ENCODE measurements at regions not wholly inside any gene's neighbourhood (a gene's known extent, or its start where the extent isn't known, plus 50 kb on each side); places are given as distances from the start of the nearest gene placed in this dataset.

DNA sequence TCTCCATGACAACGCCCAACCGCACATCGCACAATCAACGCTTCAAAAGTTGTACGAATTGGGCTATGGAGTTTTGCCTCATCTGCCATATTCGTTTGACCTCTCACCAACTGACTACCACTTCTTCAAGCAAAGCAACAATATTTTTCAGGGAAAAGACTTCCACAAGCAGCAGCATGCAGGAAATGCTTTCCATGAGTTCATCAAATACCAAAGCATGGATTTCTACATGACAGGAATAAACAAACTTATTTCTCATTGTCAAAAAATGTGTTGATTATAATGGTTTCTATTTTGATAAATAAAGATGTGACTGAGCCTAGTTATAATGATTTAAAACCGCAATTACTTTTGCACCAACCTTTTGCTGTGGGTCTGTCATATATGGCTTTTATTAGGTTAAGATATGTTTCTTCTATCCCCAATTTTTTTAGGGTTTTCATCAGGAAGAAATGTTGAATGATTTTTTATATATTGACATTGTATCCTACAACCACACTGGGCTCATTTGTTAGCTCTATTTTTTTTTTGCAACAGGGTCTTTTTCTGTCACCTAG, 138.4 kb downstream of the PWWP3B start:
- TF ChIP-seq, protein P1, sequence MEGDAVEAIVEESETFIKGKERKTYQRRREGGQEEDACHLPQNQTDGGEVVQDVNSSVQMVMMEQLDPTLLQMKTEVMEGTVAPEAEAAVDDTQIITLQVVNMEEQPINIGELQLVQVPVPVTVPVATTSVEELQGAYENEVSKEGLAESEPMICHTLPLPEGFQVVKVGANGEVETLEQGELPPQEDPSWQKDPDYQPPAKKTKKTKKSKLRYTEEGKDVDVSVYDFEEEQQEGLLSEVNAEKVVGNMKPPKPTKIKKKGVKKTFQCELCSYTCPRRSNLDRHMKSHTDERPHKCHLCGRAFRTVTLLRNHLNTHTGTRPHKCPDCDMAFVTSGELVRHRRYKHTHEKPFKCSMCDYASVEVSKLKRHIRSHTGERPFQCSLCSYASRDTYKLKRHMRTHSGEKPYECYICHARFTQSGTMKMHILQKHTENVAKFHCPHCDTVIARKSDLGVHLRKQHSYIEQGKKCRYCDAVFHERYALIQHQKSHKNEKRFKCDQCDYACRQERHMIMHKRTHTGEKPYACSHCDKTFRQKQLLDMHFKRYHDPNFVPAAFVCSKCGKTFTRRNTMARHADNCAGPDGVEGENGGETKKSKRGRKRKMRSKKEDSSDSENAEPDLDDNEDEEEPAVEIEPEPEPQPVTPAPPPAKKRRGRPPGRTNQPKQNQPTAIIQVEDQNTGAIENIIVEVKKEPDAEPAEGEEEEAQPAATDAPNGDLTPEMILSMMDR (optimal IDR thresholded peaks at IDR 0.05 in 1 of 3, IDR thresholded peaks at IDR 0.05 in 1 of 3, conservative IDR thresholded peaks at IDR 0.05 in 1 of 3; ENCODE audit: extremely low read depth in 1 of 3, insufficient read depth in 2 of 3, low read length in 3 of 3): no peak
- no peak for TF ChIP-seq EZH2 (IDR thresholded peaks at IDR 0.05; ENCODE audit: low read length)
